ENCODE measurements at regions not wholly inside any gene's neighbourhood (a gene's known extent, or its start where the extent isn't known, plus 50 kb on each side); places are given as distances from the start of the nearest gene placed in this dataset.
"Not testable (repeated sequence)": the region's sequence is repeated elsewhere in the genome, so short reads cannot be mapped to it uniquely, and the experiment has no call there.

DNA sequence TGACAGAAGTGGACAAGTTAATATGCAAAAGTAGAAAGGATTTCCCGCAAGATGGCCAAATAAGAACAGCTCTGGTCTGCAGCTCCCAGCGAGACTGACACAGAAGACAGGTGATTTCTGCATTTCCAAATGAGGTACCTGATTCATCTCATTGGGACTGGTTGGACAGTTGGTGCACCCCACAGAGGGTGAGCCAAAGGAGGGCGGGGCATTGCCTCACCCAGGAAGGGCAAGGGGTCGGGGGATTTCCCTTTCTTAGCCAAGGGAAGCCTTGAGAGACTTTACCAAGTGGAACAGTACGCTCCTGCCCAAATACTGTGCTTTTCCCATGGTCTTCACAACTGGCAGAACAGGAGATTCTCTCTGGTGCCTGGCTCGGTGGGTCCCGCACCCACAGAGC lies 191.3 kb downstream of the ALG10B start:
- ChIA-PET CTCF (ENCODE audit: partially characterized antibody) (no interaction called here), POLR2A (ENCODE audit: partially characterized antibody) (no interaction called here)
- H3K4me3 ChIP-seq (ENCODE audit: low read length in 2 of 2) = no peak overlapping the region
- no peak overlapping the region for H3K27ac Mint-ChIP-seq
- H3K27me3 Mint-ChIP-seq = no peaks in the 10 kb centered on the region
- DNase-seq = no peak
- H3K9me3 ChIP-seq (ENCODE audit: control insufficient read depth in 1 of 2, low read length in 2 of 2) = no peaks in the 10 kb centered on the region
- no peaks in the 10 kb centered on the region for H3K4me1 ChIP-seq (ENCODE audit: insufficient read depth, low read length)
- H3K4me3 Mint-ChIP-seq = no peak overlapping the region
- H3K27ac ChIP-seq (ENCODE audit: low read depth, low read length) = no peak overlapping the region
- H3K36me3 Mint-ChIP-seq = no peaks in the 10 kb centered on the region
- no peaks in the 10 kb centered on the region for H3K4me1 Mint-ChIP-seq
- H3K36me3 ChIP-seq (ENCODE audit: insufficient read depth, low read length) = no peaks in the 10 kb centered on the region
- H3K9me3 Mint-ChIP-seq = peaks cover 4 to 26% (median 13%) of the 10 kb centered on the region in 8 donors
- intact Hi-C loops (cut with micrococcal nuclease) = no loop called here
- H3K27me3 ChIP-seq (ENCODE audit: insufficient read depth, low read length) = no peaks in the 10 kb centered on the region

DNA sequence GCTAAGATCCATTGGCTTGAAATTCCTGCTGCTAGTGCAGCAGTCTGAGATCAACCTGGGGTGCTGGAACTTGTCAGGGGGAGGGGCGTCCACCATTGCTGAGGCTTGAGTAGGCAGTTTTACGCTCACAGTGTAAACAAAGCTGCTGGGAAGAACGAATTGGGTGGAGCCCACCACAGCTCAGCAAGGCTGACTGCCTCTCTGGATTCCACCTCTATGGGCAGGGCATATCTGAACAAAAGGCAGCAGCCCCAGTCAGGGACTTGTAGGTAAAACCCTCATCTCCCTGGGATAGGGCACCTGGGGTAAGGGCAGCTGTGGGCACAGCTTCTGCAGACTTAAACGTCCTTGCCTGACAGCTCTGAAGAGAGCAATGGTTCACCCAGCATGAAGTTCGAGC lies 191.7 kb downstream of the ALG10B start:
- Mint-ChIP-seq H3K27me3 (no peaks in the 10 kb centered on the region), H3K27ac (no peak overlapping the region), H3K9me3 (peaks cover 4 to 27% (median 13%) of the 10 kb centered on the region in 8 donors), H3K36me3 (no peaks in the 10 kb centered on the region), H3K4me1 (no peaks in the 10 kb centered on the region), H3K4me3 (no peak overlapping the region)
- H3K27me3 ChIP-seq (ENCODE audit: insufficient read depth, low read length) = no peaks in the 10 kb centered on the region
- intact Hi-C loops (cut with micrococcal nuclease) = no loop called here
- H3K4me1 ChIP-seq (ENCODE audit: insufficient read depth, low read length) = no peaks in the 10 kb centered on the region
- no peaks in the 10 kb centered on the region for H3K9me3 ChIP-seq (ENCODE audit: control insufficient read depth in 1 of 2, low read length in 2 of 2)
- ChIA-PET CTCF (ENCODE audit: partially characterized antibody) (no interaction called here), POLR2A (ENCODE audit: partially characterized antibody) (no interaction called here)
- H3K36me3 ChIP-seq (ENCODE audit: insufficient read depth, low read length) = no peaks in the 10 kb centered on the region
- H3K4me3 ChIP-seq (ENCODE audit: low read length in 2 of 2) = no peak overlapping the region
- H3K27ac ChIP-seq (ENCODE audit: low read depth, low read length) = no peak overlapping the region
- no peak for DNase-seq

DNA sequence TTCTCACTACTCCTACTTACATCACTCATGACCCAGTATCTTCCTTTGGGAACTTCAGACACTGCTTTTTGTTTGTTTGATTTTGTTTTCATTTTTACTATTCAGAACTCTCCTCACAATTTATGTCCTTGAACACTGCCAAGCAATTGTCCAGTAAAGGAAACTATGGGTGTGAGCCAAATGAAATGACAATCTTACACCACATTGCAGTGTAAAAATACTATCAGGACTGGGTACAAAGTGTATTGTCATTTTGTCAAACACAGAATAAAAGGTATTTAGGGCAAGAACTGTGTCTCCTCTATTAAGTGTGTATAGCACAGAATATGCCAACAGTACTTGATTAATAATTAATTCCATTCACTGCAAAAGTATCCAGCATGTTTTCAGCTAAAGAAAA lies 199.3 kb downstream of the ALG10B start:
- intact Hi-C loops (cut with micrococcal nuclease) = no loop called here
- Histone ChIP-seq H3K27ac (ENCODE audit: low read depth, low read length) (no peak overlapping the region), H3K9me3 (ENCODE audit: control insufficient read depth in 1 of 2, low read length in 2 of 2) (no peaks in the 10 kb centered on the region), H3K4me3 (ENCODE audit: low read length in 2 of 2) (no peak overlapping the region), H3K36me3 (ENCODE audit: insufficient read depth, low read length) (no peaks in the 10 kb centered on the region), H3K27me3 (ENCODE audit: insufficient read depth, low read length) (no peaks in the 10 kb centered on the region), H3K4me1 (ENCODE audit: insufficient read depth, low read length) (no peaks in the 10 kb centered on the region)
- no peak for DNase-seq
- Mint-ChIP-seq H3K36me3 (no peaks in the 10 kb centered on the region), H3K9me3 (peaks cover 3 to 22% (median 10%) of the 10 kb centered on the region in 8 donors), H3K4me3 (no peak overlapping the region), H3K27ac (no peak overlapping the region), H3K4me1 (no peaks in the 10 kb centered on the region), H3K27me3 (no peaks in the 10 kb centered on the region)
- ChIA-PET CTCF (ENCODE audit: partially characterized antibody) (no interaction called here), POLR2A (ENCODE audit: partially characterized antibody) (no interaction called here)

DNA sequence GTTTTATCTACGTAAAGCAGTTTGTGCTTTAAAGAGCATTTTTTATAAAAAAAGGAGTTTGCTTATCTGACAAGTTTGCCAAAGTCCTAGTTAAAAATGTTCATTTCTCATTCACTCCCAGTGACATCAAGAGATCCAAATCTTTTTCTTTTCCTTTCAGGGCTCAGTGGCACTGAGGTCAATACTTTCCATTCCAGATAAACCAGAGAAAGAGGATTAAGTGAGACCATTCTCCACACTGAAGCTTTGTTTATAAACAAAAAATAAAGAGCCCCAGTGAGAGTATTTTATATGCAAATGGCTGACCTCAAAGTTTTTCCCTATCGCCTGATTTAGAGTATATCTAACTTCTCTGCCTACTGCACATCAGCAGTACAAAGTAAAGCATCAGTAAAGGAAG lies 199.8 kb downstream of the ALG10B start:
- H3K4me1 ChIP-seq (ENCODE audit: insufficient read depth, low read length) = no peaks in the 10 kb centered on the region
- no peaks in the 10 kb centered on the region for H3K36me3 ChIP-seq (ENCODE audit: insufficient read depth, low read length)
- POLR2A ChIA-PET (ENCODE audit: partially characterized antibody) = no interaction called here
- Mint-ChIP-seq H3K36me3 (no peaks in the 10 kb centered on the region), H3K9me3 (peaks cover 0 to 17% (median 5%) of the 10 kb centered on the region in 8 donors), H3K4me1 (no peaks in the 10 kb centered on the region), H3K4me3 (no peak overlapping the region), H3K27ac (no peak overlapping the region), H3K27me3 (no peaks in the 10 kb centered on the region)
- no peaks in the 10 kb centered on the region for H3K27me3 ChIP-seq (ENCODE audit: insufficient read depth, low read length)
- DNase-seq = no peak
- CTCF ChIA-PET (ENCODE audit: partially characterized antibody) = no interaction called here
- intact Hi-C loops (cut with micrococcal nuclease) = no loop called here
- no peak overlapping the region for H3K27ac ChIP-seq (ENCODE audit: low read depth, low read length)
- no peaks in the 10 kb centered on the region for H3K9me3 ChIP-seq (ENCODE audit: control insufficient read depth in 1 of 2, low read length in 2 of 2)
- no peak overlapping the region for H3K4me3 ChIP-seq (ENCODE audit: low read length in 2 of 2)

DNA sequence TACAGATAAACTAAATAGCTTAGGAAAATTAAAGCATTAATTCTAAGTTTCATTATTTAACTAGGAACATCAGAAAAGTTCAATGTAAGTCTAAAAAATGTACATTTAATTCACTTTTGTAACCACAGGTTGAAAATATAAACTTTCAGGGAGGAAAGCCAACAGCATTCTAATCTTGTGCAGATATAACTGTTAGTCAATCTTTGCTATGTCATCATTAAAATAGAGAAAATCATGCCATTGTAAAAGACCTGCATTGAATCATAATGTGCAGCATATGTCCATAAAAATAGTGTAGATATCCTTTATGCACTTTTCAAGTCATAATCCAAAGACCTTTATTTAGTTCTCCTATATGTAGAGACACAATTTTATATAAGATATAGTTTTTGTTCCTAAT lies 207.3 kb downstream of the ALG10B start:
- no peaks in the 10 kb centered on the region for H3K4me1 ChIP-seq (ENCODE audit: insufficient read depth, low read length)
- Mint-ChIP-seq H3K27me3 (no peaks in the 10 kb centered on the region), H3K4me3 (no peak overlapping the region), H3K9me3 (peaks cover 2 to 9% (median 6%) of the 10 kb centered on the region in 8 donors), H3K4me1 (no peaks in the 10 kb centered on the region), H3K36me3 (no peaks in the 10 kb centered on the region), H3K27ac (no peak overlapping the region)
- H3K4me3 ChIP-seq (ENCODE audit: low read length in 2 of 2) = no peak overlapping the region
- DNase-seq = no peak
- ChIA-PET CTCF (ENCODE audit: partially characterized antibody) (no interaction called here), POLR2A (ENCODE audit: partially characterized antibody) (no interaction called here)
- no peaks in the 10 kb centered on the region for H3K27me3 ChIP-seq (ENCODE audit: insufficient read depth, low read length)
- no peaks in the 10 kb centered on the region for H3K36me3 ChIP-seq (ENCODE audit: insufficient read depth, low read length)
- intact Hi-C loops (cut with micrococcal nuclease) = no loop called here
- no peaks in the 10 kb centered on the region for H3K9me3 ChIP-seq (ENCODE audit: control insufficient read depth in 1 of 2, low read length in 2 of 2)
- H3K27ac ChIP-seq (ENCODE audit: low read depth, low read length) = no peak overlapping the region

DNA sequence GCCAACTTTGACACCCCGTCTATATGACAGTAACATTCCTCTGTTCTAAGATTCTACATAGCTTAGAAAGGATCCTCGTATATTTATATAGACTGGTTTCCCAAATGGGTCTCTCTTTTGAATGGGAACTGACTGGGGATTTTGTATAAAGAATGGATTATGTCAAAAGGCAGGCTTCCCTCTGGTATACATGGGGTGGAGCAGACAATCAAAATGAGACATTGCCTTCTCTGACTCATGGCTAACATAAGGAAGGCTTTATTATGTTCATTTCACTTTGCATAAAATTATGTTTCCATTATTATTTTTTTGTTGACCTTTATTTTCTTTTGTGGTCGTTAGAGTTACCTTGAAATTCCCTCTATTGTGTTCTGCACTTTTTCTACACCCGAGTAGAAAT lies 211.1 kb downstream of the ALG10B start:
- POLR2A ChIA-PET (ENCODE audit: partially characterized antibody) = no interaction called here
- H3K27ac Mint-ChIP-seq = no peak overlapping the region

DNA sequence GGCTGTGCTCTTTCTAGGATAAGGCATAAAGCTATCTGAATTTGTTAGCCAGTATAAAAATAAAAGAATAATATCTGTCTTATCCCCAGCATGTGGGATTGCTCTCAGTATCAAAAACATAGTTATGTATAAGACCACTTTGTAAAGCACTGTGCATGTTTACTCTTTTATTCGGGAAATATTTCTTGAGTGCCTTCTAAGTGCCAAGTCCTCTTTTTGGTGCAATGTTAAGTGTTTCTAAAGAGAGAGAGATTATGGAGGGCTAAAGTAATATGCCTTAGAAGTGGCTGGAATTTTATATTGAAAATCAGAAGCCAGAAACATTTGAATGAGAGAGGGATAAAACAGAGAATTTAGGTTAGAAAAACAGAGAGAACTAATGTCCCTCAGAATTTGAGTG lies 212.0 kb downstream of the ALG10B start:
- DNase-seq = no peak
- peaks cover 0 to under 1% of the 10 kb centered on the region in 2 donors for H3K9me3 ChIP-seq (ENCODE audit: control insufficient read depth in 1 of 2, low read length in 2 of 2)
- Mint-ChIP-seq H3K36me3 (no peaks in the 10 kb centered on the region), H3K27me3 (no peaks in the 10 kb centered on the region), H3K27ac (no peak overlapping the region), H3K4me3 (no peak overlapping the region), H3K4me1 (no peaks in the 10 kb centered on the region), H3K9me3 (peaks cover 2 to 8% (median 6%) of the 10 kb centered on the region in 8 donors)
- ChIA-PET CTCF (ENCODE audit: partially characterized antibody) (no interaction called here), POLR2A (ENCODE audit: partially characterized antibody) (no interaction called here)
- intact Hi-C loops (cut with micrococcal nuclease) = no loop called here
- H3K27me3 ChIP-seq (ENCODE audit: insufficient read depth, low read length) = no peaks in the 10 kb centered on the region
- H3K4me1 ChIP-seq (ENCODE audit: insufficient read depth, low read length) = no peaks in the 10 kb centered on the region
- no peak overlapping the region for H3K4me3 ChIP-seq (ENCODE audit: low read length in 2 of 2)
- H3K36me3 ChIP-seq (ENCODE audit: insufficient read depth, low read length) = no peaks in the 10 kb centered on the region
- H3K27ac ChIP-seq (ENCODE audit: low read depth, low read length) = no peak overlapping the region

More for the DNA sequence above, 211.1 kb downstream of the ALG10B start:
- H3K4me3 Mint-ChIP-seq = no peak overlapping the region
- no peak overlapping the region for H3K27ac ChIP-seq (ENCODE audit: low read depth, low read length)
- H3K27me3 Mint-ChIP-seq = no peaks in the 10 kb centered on the region
- CTCF ChIA-PET (ENCODE audit: partially characterized antibody) = no interaction called here
- no peaks in the 10 kb centered on the region for H3K9me3 ChIP-seq (ENCODE audit: control insufficient read depth in 1 of 2, low read length in 2 of 2)
- peaks cover 2 to 10% (median 6%) of the 10 kb centered on the region in 8 donors for H3K9me3 Mint-ChIP-seq
- no peaks in the 10 kb centered on the region for H3K27me3 ChIP-seq (ENCODE audit: insufficient read depth, low read length)
- no peaks in the 10 kb centered on the region for H3K36me3 ChIP-seq (ENCODE audit: insufficient read depth, low read length)
- intact Hi-C loops (cut with micrococcal nuclease) = no loop called here
- H3K4me1 ChIP-seq (ENCODE audit: insufficient read depth, low read length) = no peaks in the 10 kb centered on the region
- no peaks in the 10 kb centered on the region for H3K36me3 Mint-ChIP-seq
- no peak overlapping the region for H3K4me3 ChIP-seq (ENCODE audit: low read length in 2 of 2)
- H3K4me1 Mint-ChIP-seq = no peaks in the 10 kb centered on the region
- no peak for DNase-seq

DNA sequence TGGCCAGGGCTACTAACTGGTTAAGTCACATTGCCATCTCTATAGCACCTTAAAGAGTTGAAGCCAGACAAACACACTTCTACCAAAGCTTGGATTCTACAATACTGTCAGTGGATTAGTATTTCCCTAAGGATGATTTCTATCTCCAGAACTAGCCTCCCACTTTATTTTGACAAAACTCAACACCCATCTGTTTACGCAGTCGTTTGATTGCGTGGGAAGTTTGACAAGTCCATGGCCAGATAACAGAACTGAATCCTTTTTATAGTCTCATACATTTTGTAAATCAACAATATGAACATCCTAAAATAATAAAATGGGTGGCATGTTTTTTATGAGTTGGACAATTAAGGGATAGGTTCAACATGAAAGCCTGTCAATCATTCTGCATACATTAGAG lies 212.7 kb downstream of the ALG10B start:
- CTCF ChIA-PET (ENCODE audit: partially characterized antibody); DNase-seq; H3K36me3 Mint-ChIP-seq; H3K4me1 Mint-ChIP-seq; H3K4me3 Mint-ChIP-seq; H3K9me3 ChIP-seq (ENCODE audit: control insufficient read depth in 1 of 2, low read length in 2 of 2); H3K27ac ChIP-seq (ENCODE audit: low read depth, low read length); H3K27me3 ChIP-seq (ENCODE audit: insufficient read depth, low read length); intact Hi-C loops (cut with micrococcal nuclease); H3K27me3 Mint-ChIP-seq; H3K4me1 ChIP-seq (ENCODE audit: insufficient read depth, low read length); H3K4me3 ChIP-seq (ENCODE audit: low read length in 2 of 2); H3K27ac Mint-ChIP-seq; H3K36me3 ChIP-seq (ENCODE audit: insufficient read depth, low read length); POLR2A ChIA-PET (ENCODE audit: partially characterized antibody): not testable (repeated sequence)
- peaks cover 2 to 12% (median 7%) of the 10 kb centered on the region in 8 donors for H3K9me3 Mint-ChIP-seq
